ENCODE measurements at regions not wholly inside any gene's neighbourhood (a gene's known extent, or its start where the extent isn't known, plus 50 kb on each side); places are given as distances from the start of the nearest gene placed in this dataset.

- no peak for DNase-seq (ENCODE audit: low read depth in 2 of 2)
Measured at GRCh38 chr6:104428184-104428583, 431.5 kb downstream of the HACE1 start.

GRCh38 chr6:104423691-104424090 is 436.0 kb downstream of the HACE1 start:
- DNase-seq (ENCODE audit: low read depth in 2 of 2), result no peak

GRCh38 chr6:104421650-104422049 is 438.1 kb downstream of the HACE1 start:
- DNase-seq (ENCODE audit: low read depth in 2 of 2), result no peak

GRCh38 chr6:104418839-104419238 is 440.9 kb downstream of the HACE1 start:
- DNase-seq (ENCODE audit: low read depth in 2 of 2), result no peak

- no peak for DNase-seq (ENCODE audit: low read depth in 2 of 2)
Measured at GRCh38 chr6:104418125-104418524, 441.6 kb downstream of the HACE1 start.

- DNase-seq (ENCODE audit: low read depth in 2 of 2), result no peak
Measured at GRCh38 chr6:104414723-104415122, 445.0 kb downstream of the HACE1 start.

GRCh38 chr6:104413767-104414166 is 446.0 kb downstream of the HACE1 start:
- DNase-seq (ENCODE audit: low read depth in 2 of 2), result no peak

- no peak for DNase-seq (ENCODE audit: low read depth in 2 of 2)
Measured at GRCh38 chr6:104411302-104411701, 448.4 kb downstream of the HACE1 start.

GRCh38 chr6:104409913-104410312 is 449.8 kb downstream of the HACE1 start:
- no peak for DNase-seq (ENCODE audit: low read depth in 2 of 2)

GRCh38 chr6:104407957-104408356 is 451.8 kb downstream of the HACE1 start:
- no peak for DNase-seq (ENCODE audit: low read depth in 2 of 2)

GRCh38 chr6:104404377-104404776 is 455.3 kb downstream of the HACE1 start:
- DNase-seq (ENCODE audit: low read depth in 2 of 2), result no peak

GRCh38 chr6:104402572-104402971 is 457.1 kb downstream of the HACE1 start:
- no peak for DNase-seq (ENCODE audit: low read depth in 2 of 2)

- DNase-seq (ENCODE audit: low read depth in 2 of 2), result no peak
Measured at GRCh38 chr6:104401926-104402325, 457.8 kb downstream of the HACE1 start.

GRCh38 chr6:104400844-104401243 is 458.9 kb downstream of the HACE1 start:
- DNase-seq (ENCODE audit: low read depth in 2 of 2), result no peak

GRCh38 chr6:104396077-104396476 is 463.6 kb downstream of the HACE1 start:
- DNase-seq (ENCODE audit: low read depth in 2 of 2), result no peak

GRCh38 chr6:104381907-104382306 is 477.8 kb downstream of the HACE1 start:
- no peak for DNase-seq (ENCODE audit: low read depth in 2 of 2)

- no peak for DNase-seq (ENCODE audit: low read depth in 2 of 2)
Measured at GRCh38 chr6:104365451-104366234, 494.1 kb downstream of the HACE1 start.

GRCh38 chr6:104357928-104358327 is 501.8 kb downstream of the HACE1 start:
- no peak for DNase-seq (ENCODE audit: low read depth in 2 of 2)

- DNase-seq (ENCODE audit: low read depth in 2 of 2), result no peak
Measured at GRCh38 chr6:104356197-104356596, 503.5 kb downstream of the HACE1 start.

GRCh38 chr6:104349191-104349590 is 510.5 kb downstream of the HACE1 start:
- no peak for DNase-seq (ENCODE audit: low read depth in 2 of 2)

- DNase-seq (ENCODE audit: low read depth in 2 of 2), result no peak
Measured at GRCh38 chr6:104344223-104344622, 515.5 kb downstream of the HACE1 start.

- no peak for DNase-seq (ENCODE audit: low read depth in 2 of 2)
Measured at GRCh38 chr6:104332364-104332763, 527.4 kb downstream of the HACE1 start.

- DNase-seq (ENCODE audit: low read depth in 2 of 2), result no peak
Measured at GRCh38 chr6:104326173-104327001, 533.3 kb downstream of the HACE1 start.

Data from stimulated activated CD4-positive, alpha-beta T cell treated with anti-CD3 and anti-CD28 coated beads, Interleukin-1b, Interleukin-23, amount 100 ng/mL, for 1 hour (primary cell).